SKM-1 treated with dmso at 0.1 percent for 144 hours (cell line): ENCODE measurements at regions not wholly inside any gene's neighbourhood (a gene's known extent, or its start where the extent isn't known, plus 50 kb on each side); places are given as distances from the start of the nearest gene placed in this dataset.
"Not testable (repeated sequence)": the region's sequence is repeated elsewhere in the genome, so short reads cannot be mapped to it uniquely, and the experiment has no call there.

Experiments used
- DNase-seq: peaks from one replicate; lab custom pipeline; 2025; ENCODE audit not compliant: unreplicated experiment; lab: John Stamatoyannopoulos, UW

DNA sequence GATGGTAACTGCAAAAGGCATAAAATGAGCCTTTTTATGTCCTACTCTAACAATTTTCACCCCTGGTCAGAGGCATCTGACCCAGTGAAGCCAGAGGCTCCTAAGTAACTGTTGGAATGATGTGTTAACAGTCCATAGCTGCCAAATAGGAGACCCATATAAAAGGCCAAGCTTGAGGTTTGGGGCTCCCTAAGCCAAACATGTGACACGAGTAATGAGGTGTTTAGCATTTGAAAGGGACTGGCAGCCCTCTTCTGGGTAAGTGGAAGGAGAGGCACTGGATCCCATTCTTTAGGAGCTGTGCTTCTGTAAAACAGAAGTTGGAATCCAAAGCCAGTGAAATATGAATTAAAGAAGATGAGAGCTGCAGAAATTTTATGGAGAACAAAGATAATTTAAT is 100.6 kb upstream of the PNPLA4 start:
- no peak for DNase-seq

- DNase-seq, result no peak
Observed at GRCh38 chrX:8025705-8026104, 98.5 kb upstream of the PNPLA4 start.

DNA sequence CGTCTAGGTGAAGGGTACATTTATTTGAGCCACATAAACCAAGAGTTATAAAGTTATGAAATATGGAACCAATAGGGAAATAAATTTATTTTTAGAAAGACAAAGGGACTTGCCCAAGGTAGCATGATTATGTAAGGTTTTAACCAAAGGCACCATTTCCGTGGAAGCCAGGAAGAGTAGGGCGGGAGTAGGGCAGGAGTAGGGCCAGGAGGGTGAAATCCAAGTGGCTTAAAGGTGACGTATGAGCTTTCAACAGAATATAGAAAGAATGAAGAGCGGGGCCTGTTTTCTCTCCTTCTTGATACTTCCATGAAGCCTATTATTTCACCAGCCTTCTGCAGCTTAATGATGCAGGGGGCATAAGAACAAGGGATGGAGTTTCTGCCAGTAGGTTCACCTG is 91.7 kb upstream of the PNPLA4 start:
- DNase-seq, result no peak

DNA sequence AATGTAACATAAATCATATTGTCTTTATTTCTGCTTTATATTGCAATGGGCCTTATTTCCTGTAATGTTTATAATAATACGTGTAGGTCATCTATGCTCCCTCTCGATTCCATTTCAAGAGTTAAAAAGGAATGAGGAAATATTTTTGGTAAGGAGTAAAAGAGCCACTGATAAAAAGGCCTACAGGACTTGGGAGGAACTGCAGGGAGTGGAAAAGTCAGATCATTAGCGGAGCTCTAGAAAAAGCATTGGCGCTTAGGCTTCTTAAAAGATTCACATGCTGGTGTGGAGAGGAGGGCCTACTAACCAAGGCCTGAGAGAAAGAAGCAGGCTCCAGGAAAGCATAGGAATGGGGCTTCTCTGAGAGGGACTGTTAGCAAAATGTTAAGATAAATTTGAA is 82.9 kb upstream of the PNPLA4 start:
- DNase-seq, result no peak

DNA sequence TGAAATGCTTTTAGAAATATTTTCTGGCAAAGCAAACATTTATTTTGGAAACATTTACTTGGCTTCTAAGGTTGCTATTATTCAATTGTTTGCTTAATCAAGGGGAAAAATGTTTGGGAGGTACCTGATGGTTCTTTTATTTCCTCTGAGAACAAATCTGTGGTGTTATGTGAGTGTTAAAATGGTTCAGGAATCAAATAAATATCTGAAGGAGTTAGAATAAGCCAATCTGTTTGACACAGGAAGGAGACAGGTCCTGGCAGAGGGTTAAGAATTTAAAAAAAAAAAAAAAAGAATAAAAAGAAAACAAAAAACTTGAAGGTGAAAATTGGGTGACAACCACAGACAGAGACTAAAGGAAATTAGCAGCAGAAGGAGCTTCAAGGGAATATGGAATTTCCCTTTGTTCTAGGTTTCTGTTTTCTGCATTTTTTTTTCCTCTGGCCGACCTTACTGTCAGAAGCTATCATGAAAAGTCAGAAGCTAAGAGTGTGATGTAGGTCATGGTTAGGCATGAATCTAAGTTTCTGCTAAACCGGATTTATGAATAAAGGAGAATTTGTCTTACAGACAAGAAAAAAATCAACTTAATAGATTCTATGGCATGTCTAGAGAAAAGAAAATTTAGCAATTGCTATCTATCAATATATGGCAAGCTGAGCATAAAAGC is 78.6 kb upstream of the PNPLA4 start:
- no peak for DNase-seq

GRCh38 chrX:8003147-8003883 is 76.1 kb upstream of the PNPLA4 start:
- DNase-seq, result no peak

DNA sequence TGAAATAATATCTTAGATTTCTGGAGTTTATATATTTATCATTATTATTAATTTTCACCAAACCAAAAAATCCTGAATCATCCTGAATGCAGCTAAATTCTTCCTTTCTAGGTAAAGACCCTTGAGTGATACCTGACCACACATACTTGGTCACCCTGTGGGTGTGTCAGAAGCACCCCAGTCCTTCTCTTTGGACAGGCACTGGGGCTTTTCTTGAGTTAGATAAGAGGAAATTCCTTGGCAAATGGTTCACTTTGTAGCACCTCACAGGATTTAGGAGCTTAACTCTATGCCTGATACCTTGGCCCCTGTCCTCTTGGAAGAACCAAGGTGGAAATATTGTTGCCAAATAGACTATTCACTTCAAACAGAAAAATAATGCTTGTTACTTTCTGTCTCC is 69.6 kb upstream of the PNPLA4 start:
- DNase-seq, result no peak

DNA sequence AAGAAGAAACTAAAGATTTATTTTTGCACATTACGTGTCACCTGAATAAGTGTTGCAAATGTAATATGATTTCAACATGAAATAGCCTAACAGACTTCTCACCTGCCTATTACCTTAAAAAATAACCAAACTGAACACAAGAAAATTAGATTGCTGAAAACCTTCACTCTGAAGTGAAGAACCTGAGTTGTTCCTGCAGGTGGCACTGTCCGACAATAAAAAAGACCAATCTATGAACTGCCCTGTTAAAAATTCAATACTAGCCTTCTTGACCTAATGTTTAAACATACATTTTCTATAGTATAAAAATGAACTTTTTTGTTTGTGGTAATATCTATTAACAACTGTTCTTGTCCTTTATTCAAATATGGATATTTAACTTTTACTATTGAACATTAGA is 69.2 kb upstream of the PNPLA4 start:
- peak; percentile 3 for DNase-seq

DNA sequence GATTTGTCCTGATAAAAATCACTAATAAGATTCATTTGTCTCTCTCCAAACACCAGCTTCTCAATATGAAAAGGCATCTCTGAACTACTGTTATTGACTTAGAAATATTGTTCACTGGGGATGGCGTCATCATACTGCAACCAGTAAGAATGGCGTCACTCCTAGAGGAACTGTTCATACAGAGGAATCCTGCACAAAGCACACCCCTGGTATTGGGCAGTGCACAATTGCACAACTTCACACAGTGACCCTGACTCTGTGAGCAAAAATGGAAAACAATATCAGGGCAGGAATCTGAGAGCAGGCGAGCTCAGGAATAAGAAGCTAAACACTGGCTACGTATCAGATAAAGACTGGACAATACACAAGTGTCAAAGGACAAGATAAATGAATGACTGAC is 66.7 kb upstream of the PNPLA4 start:
- peak; percentile 1 for DNase-seq

DNA sequence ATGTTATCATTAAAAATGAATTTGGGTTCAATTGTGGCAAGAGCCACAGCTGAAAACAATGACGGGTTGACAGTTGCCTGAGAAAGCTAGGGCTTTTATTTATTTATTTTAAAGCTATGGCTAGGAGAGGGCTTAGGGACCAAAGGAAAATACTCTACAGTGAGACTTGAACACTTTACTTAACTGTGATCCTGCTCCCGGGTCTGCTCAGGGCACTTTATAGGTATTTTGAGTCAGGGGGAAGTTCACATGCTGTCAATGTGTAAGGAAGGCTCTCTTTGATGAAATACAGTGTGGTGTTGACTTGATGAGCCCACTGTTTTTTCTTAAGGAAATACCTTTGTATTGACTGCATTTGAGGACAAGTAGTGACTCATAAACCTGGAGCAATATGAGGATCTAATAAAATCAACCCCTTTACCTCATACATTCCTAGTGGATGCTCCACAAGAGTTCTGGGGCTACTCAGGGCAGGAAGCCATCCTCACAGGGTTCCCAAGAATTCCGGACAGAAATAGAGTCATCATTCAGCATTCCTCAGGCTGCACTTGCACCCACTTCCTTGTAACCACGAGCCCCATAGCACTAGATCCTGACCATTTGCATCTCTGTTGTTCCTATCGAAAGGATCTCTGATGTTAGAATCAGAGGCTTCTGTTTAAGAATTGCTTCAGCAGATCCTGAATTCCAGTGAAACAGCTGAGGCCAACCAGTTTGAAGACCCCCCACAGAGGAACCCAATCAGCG is 61.0 kb upstream of the PNPLA4 start:
- not testable (repeated sequence) for DNase-seq

- DNase-seq, result peak; percentile 53
Observed at GRCh38 chrX:7987160-7988012, 60.2 kb upstream of the PNPLA4 start.

DNA sequence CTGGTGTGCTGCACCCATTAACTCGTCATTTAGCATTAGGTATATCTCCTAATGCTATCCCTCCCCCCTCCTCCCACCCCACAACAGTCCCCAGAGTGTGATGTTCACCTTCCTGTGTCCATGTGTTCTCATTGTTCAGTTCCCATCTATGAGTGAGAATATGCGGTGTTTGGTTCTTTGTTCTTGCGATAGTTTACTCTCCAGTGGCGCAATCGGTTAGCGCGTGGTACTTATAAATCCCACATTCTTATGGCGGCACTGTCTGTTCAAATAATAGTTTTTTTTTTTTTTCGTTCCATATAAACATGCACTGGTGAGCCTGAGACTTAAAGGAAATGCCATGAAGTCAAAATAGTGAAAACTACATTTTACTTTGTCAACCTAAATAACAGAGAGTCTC is 59.5 kb upstream of the PNPLA4 start:
- not testable (repeated sequence) for DNase-seq

GRCh38 chrX:7985568-7985967 is 58.4 kb upstream of the PNPLA4 start:
- DNase-seq, result no peak

- DNase-seq, result no peak
Observed at GRCh38 chrX:7983581-7983980, 56.4 kb upstream of the PNPLA4 start.
